A549 (cell line): ENCODE measurements at regions not wholly inside any gene's neighbourhood (a gene's known extent, or its start where the extent isn't known, plus 50 kb on each side); places are given as distances from the start of the nearest gene placed in this dataset.

Experiments
- ATOH8 ChIP-seq: fragments of 250-450 bp; sonication (Bioruptor Pico); IDR thresholded peaks from 2 replicates; pipeline ENCODE4 v1.5.0; 2020; ENCODE audit warnings: low read depth, mild to moderate bottlenecking, moderate library complexity
- CHD2 ChIP-seq: fragments of 150-350 bp; IDR thresholded peaks from 2 replicates; pipeline ENCODE4 v1.6.1; 2014; ENCODE audit warnings: low read length; ENCODE audit not compliant: partially characterized antibody
- CTCF ChIP-seq: fragments of >200 bp; sonication (Bioruptor Twin); formaldehyde crosslinking; IDR thresholded peaks from 3 replicates; pipeline ENCODE4 v1.5.1; 2016
- EP300 ChIP-seq, 2 experiments: fragments of >200 bp; sonication (Bioruptor Twin); formaldehyde crosslinking; IDR thresholded peaks; 2 replicates in 1 of 2; 3 replicates in 1 of 2; pipeline ENCODE4 v1.6.1; 2016 to 2017
- FOSL2 ChIP-seq, 2 experiments: fragments of 450-650 bp in 1 of 2; fragments of >200 bp in 1 of 2; sonication (Bioruptor Twin) in 1 of 2; formaldehyde crosslinking; IDR thresholded peaks; 2 replicates each; pipeline versions ENCODE4 v1.5.0 to v1.6.1; 2016 to 2020; ENCODE audit warnings: mild to moderate bottlenecking in 1 of 2, moderate library complexity in 1 of 2
- MAX ChIP-seq: IDR thresholded peaks from 2 replicates; pipeline ENCODE4 v1.6.1; 2012
- MAZ ChIP-seq: fragments of 150-350 bp; IDR thresholded peaks from 2 replicates; pipeline ENCODE4 v1.6.1; 2014; ENCODE audit warnings: antibody characterized with exemption, low read depth, low read length, borderline replicate concordance
- POLR2A ChIP-seq: IDR thresholded peaks from 2 replicates; pipeline ENCODE4 v1.6.1; 2012; ENCODE audit warnings: mild to moderate bottlenecking, low read length
- TP53 ChIP-seq: fragments of 250-450 bp; sonication (Bioruptor Pico); IDR thresholded peaks from 2 replicates; pipeline ENCODE4 v1.5.0; 2021; ENCODE audit warnings: mild to moderate bottlenecking, moderate library complexity
- USF2 ChIP-seq: fragments of 450-650 bp; IDR thresholded peaks from 2 replicates; pipeline ENCODE4 v1.6.1; 2014; ENCODE audit warnings: antibody characterized with exemption
- TF ChIP-seq, protein P1 (sequence below): fragments of 200-600 bp; sonication (generic); IDR thresholded peaks from 2 replicates; pipeline ENCODE4 v1.6.1; 2016; ENCODE audit warnings: antibody characterized with exemption, mild to moderate bottlenecking, moderate library complexity

DNA sequence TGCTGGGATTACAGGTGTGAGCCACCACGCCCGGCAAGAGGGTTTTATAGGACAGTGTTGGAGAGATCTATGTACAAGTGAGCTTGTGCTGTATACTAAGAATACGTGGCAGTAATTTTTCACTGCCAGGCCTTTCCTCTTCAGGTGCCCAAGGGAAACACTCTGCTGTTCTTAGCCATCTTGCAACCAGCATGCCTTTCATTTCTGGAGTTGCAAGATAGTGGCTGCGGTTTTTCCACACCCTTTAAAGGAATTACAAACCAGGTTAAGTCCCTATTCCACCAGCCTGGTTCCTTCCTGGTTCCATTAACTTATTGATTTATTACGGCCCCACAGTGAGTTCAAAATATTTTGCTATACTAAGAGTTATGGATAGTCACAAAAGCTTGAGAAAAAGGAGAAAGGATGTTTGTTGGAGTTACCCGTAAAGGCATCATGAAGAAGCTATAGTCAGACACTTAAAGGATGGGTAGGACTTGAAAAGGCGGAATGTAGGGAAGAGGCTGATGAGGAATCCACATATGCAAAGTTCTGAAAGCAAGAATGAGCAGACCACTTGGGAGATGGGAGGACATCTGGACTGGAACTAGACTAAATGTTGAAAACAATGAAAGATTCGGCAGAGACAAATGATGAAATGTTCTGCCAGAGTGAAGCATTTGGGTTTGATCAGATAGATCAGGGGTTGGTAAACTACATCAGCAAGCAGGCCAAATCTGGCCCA lies 61.4 kb upstream of the ASIP start:
- TF ChIP-seq MAX = no peak
- TF ChIP-seq CTCF = no peak
- TF ChIP-seq CHD2 = no peak
- TF ChIP-seq TP53 (CRISPR knock-in tag) = no peak
- no peak for TF ChIP-seq ATOH8 (CRISPR knock-in tag)
- no peak for TF ChIP-seq POLR2A
- no peak for TF ChIP-seq MAZ
- no peak for TF ChIP-seq FOSL2 (IDR thresholded peaks at IDR 0.05)
- no peak for TF ChIP-seq FOSL2 (CRISPR knock-in tag; IDR thresholded peaks at IDR 0.05)
- TF ChIP-seq, protein P1, sequence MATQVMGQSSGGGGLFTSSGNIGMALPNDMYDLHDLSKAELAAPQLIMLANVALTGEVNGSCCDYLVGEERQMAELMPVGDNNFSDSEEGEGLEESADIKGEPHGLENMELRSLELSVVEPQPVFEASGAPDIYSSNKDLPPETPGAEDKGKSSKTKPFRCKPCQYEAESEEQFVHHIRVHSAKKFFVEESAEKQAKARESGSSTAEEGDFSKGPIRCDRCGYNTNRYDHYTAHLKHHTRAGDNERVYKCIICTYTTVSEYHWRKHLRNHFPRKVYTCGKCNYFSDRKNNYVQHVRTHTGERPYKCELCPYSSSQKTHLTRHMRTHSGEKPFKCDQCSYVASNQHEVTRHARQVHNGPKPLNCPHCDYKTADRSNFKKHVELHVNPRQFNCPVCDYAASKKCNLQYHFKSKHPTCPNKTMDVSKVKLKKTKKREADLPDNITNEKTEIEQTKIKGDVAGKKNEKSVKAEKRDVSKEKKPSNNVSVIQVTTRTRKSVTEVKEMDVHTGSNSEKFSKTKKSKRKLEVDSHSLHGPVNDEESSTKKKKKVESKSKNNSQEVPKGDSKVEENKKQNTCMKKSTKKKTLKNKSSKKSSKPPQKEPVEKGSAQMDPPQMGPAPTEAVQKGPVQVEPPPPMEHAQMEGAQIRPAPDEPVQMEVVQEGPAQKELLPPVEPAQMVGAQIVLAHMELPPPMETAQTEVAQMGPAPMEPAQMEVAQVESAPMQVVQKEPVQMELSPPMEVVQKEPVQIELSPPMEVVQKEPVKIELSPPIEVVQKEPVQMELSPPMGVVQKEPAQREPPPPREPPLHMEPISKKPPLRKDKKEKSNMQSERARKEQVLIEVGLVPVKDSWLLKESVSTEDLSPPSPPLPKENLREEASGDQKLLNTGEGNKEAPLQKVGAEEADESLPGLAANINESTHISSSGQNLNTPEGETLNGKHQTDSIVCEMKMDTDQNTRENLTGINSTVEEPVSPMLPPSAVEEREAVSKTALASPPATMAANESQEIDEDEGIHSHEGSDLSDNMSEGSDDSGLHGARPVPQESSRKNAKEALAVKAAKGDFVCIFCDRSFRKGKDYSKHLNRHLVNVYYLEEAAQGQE = no peak
- TF ChIP-seq USF2 = no peak
- TF ChIP-seq EP300 (IDR thresholded peaks at IDR 0.05) = no peak
